ENCODE measurements at regions not wholly inside any gene's neighbourhood (a gene's known extent, or its start where the extent isn't known, plus 50 kb on each side); places are given as distances from the start of the nearest gene placed in this dataset.

DNA sequence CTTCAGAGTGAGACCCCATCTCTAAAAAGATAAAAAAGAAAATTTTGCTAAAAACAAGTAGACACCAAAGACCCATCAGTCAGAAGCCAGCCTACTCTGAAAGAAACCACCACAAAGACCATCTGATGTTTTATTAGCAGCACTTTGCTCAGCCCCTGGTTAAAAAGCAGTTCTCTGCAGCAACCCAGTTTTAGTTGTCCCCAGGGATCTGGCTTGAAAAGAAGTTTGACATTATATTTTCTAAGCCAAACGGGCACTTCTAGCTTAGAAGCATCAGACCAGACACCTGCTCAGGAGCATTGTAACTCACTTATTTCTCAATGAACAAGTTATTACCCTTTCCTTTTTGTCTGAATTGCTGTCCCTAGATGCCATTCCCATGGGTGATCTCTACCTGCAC lies 164.2 kb upstream of the ETAA1 start:
- H3K4me2 ChIP-seq, result no peak overlapping the region
- H4K20me1 ChIP-seq (ENCODE audit: insufficient read depth), result no peaks in the 10 kb centered on the region
- ChIA-PET CTCF (no interaction called here), POLR2A (ENCODE audit: unreplicated experiment) (no interaction called here)
- no peaks in the 10 kb centered on the region for H3K4me1 ChIP-seq (replicated peaks; ENCODE audit: insufficient read depth)
- no TSS peak for BruUV-seq (replicated peaks)
- intact Hi-C loops (cut with micrococcal nuclease; ENCODE audit: unreplicated experiment), result no loop called here
- no peaks in the 10 kb centered on the region for H3K79me2 ChIP-seq (ENCODE audit: low read depth)
- no peaks in the 10 kb centered on the region for H3K9me2 ChIP-seq (ENCODE audit: insufficient read depth)
- no peak overlapping the region for H3K27ac ChIP-seq
- TF ChIP-seq, protein P1, sequence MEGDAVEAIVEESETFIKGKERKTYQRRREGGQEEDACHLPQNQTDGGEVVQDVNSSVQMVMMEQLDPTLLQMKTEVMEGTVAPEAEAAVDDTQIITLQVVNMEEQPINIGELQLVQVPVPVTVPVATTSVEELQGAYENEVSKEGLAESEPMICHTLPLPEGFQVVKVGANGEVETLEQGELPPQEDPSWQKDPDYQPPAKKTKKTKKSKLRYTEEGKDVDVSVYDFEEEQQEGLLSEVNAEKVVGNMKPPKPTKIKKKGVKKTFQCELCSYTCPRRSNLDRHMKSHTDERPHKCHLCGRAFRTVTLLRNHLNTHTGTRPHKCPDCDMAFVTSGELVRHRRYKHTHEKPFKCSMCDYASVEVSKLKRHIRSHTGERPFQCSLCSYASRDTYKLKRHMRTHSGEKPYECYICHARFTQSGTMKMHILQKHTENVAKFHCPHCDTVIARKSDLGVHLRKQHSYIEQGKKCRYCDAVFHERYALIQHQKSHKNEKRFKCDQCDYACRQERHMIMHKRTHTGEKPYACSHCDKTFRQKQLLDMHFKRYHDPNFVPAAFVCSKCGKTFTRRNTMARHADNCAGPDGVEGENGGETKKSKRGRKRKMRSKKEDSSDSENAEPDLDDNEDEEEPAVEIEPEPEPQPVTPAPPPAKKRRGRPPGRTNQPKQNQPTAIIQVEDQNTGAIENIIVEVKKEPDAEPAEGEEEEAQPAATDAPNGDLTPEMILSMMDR (conservative IDR thresholded peaks at IDR 0.05), result no peak
- no peak for TF ChIP-seq EZH2 (IDR thresholded peaks at IDR 0.05; ENCODE audit: low read depth)
- H2AFZ ChIP-seq, result no peak overlapping the region
- no peak overlapping the region for H3K4me3 ChIP-seq
- H3F3A ChIP-seq (ENCODE audit: insufficient read depth, low read depth), result no peaks in the 10 kb centered on the region
- H3K36me3 ChIP-seq (ENCODE audit: low read depth), result no peaks in the 10 kb centered on the region
- no peak for DNase-seq
- no peaks in the 10 kb centered on the region for H3K9me3 ChIP-seq (ENCODE audit: insufficient read depth, low read depth)
- no peaks in the 10 kb centered on the region for H3K27me3 ChIP-seq (ENCODE audit: insufficient read depth, low read depth)

- H3K27me3 ChIP-seq (ENCODE audit: insufficient read depth, low read depth), result no peaks in the 10 kb centered on the region
- intact Hi-C loops (cut with micrococcal nuclease; ENCODE audit: unreplicated experiment), result no loop called here
- H4K20me1 ChIP-seq (ENCODE audit: insufficient read depth), result no peaks in the 10 kb centered on the region
- BruUV-seq (replicated peaks), result no TSS peak
- H2AFZ ChIP-seq, result no peak overlapping the region
- no peaks in the 10 kb centered on the region for H3F3A ChIP-seq (ENCODE audit: insufficient read depth, low read depth)
- ChIA-PET CTCF (no interaction called here), POLR2A (ENCODE audit: unreplicated experiment) (no interaction called here)
- no peaks in the 10 kb centered on the region for H3K9me2 ChIP-seq (ENCODE audit: insufficient read depth)
- no peak for DNase-seq
- no peak overlapping the region for H3K27ac ChIP-seq
- H3K79me2 ChIP-seq (ENCODE audit: low read depth), result no peaks in the 10 kb centered on the region
- no peaks in the 10 kb centered on the region for H3K4me1 ChIP-seq (replicated peaks; ENCODE audit: insufficient read depth)
- H3K4me3 ChIP-seq, result no peak overlapping the region
- H3K4me2 ChIP-seq, result no peak overlapping the region
- no peaks in the 10 kb centered on the region for H3K36me3 ChIP-seq (ENCODE audit: low read depth)
- no peaks in the 10 kb centered on the region for H3K9me3 ChIP-seq (ENCODE audit: insufficient read depth, low read depth)
- TF ChIP-seq EZH2 (IDR thresholded peaks at IDR 0.05; ENCODE audit: low read depth), result no peak
- TF ChIP-seq, protein P1 (conservative IDR thresholded peaks at IDR 0.05), result peak; percentile 53
Observed at GRCh38 chr2:67234440-67234839, 162.7 kb upstream of the ETAA1 start.

- TF ChIP-seq, protein P1 (conservative IDR thresholded peaks at IDR 0.05), result 0 out of 2 replicates have a peak, but pooled peaks have one; percentile 22
- TF ChIP-seq EZH2 (IDR thresholded peaks at IDR 0.05; ENCODE audit: low read depth), result no peak
- POLR2A ChIA-PET (ENCODE audit: unreplicated experiment), result interaction anchor here (0.6 kb wide), 1 partner anchor 203 kb away, joined by 3 read pairs; no protein-coding TSS in a partner anchor
- CTCF ChIA-PET, result no interaction called here
Observed at GRCh38 chr2:67237288-67237687, 159.8 kb upstream of the ETAA1 start.

More at GRCh38 chr2:67237288-67237687, 159.8 kb upstream of the ETAA1 start:
- intact Hi-C loops (cut with micrococcal nuclease; ENCODE audit: unreplicated experiment), result loop anchor here (5.0 kb wide), 1 partner anchor 240 kb away; no protein-coding TSS in a partner anchor
- no peaks in the 10 kb centered on the region for H3F3A ChIP-seq (ENCODE audit: insufficient read depth, low read depth)
- no peak overlapping the region for H3K4me3 ChIP-seq
- no peaks in the 10 kb centered on the region for H3K27me3 ChIP-seq (ENCODE audit: insufficient read depth, low read depth)
- H3K4me1 ChIP-seq (replicated peaks; ENCODE audit: insufficient read depth), result no peaks in the 10 kb centered on the region
- H4K20me1 ChIP-seq (ENCODE audit: insufficient read depth), result no peaks in the 10 kb centered on the region
- H3K4me2 ChIP-seq, result no peak overlapping the region
- H3K27ac ChIP-seq, result no peak overlapping the region
- H3K36me3 ChIP-seq (ENCODE audit: low read depth), result no peaks in the 10 kb centered on the region
- DNase-seq, result no peak
- no peaks in the 10 kb centered on the region for H3K79me2 ChIP-seq (ENCODE audit: low read depth)
- H3K9me3 ChIP-seq (ENCODE audit: insufficient read depth, low read depth), result no peaks in the 10 kb centered on the region
- H2AFZ ChIP-seq, result no peak overlapping the region
- BruUV-seq (replicated peaks), result no TSS peak
- no peaks in the 10 kb centered on the region for H3K9me2 ChIP-seq (ENCODE audit: insufficient read depth)
